Subcutaneous abdominal adipose tissue (tissue), 5 donors: ENCODE measurements at regions not wholly inside any gene's neighbourhood (a gene's known extent, or its start where the extent isn't known, plus 50 kb on each side); places are given as distances from the start of the nearest gene placed in this dataset.
"Not testable (repeated sequence)": the region's sequence is repeated elsewhere in the genome, so short reads cannot be mapped to it uniquely, and the experiment has no call there.

ENCODE experiments used
- H3K27ac ChIP-seq: one replicate; pipeline ENCODE4 v1.7.0; 2013; ENCODE audit warnings: low read depth, mild to moderate bottlenecking, inconsistent platforms, low read length, moderate library complexity
- H3K27me3 ChIP-seq, 5 donors: one replicate each; pipeline ENCODE4 v1.7.0; 2013; ENCODE audit warnings: low read length in 5 of 5, inconsistent platforms in 1 of 5; ENCODE audit not compliant: control insufficient read depth in 5 of 5, insufficient read depth in 4 of 5
- H3K36me3 ChIP-seq, 5 donors: one replicate each; pipeline ENCODE4 v1.7.0; 2013; ENCODE audit warnings: low read length in 5 of 5; ENCODE audit not compliant: control insufficient read depth in 5 of 5, insufficient read depth in 5 of 5
- H3K4me1 ChIP-seq, 5 donors: one replicate each; pipeline ENCODE4 v1.7.0; 2013; ENCODE audit warnings: low read length in 5 of 5, mild to moderate bottlenecking in 3 of 5, moderate library complexity in 1 of 5; ENCODE audit not compliant: control insufficient read depth in 5 of 5, insufficient read depth in 5 of 5
- H3K4me3 ChIP-seq, 5 donors: one replicate each; pipeline ENCODE4 v1.7.0; 2013; ENCODE audit warnings: low read length in 5 of 5, low read depth in 1 of 5
- H3K9ac ChIP-seq, 5 donors: one replicate each; pipeline ENCODE4 v1.7.0; 2013; ENCODE audit warnings: low read length in 5 of 5, mild to moderate bottlenecking in 4 of 5, moderate library complexity in 3 of 5
- H3K9me3 ChIP-seq, 5 donors: one replicate each; pipeline ENCODE4 v1.7.0; 2013; ENCODE audit warnings: low read length in 5 of 5; ENCODE audit not compliant: control insufficient read depth in 5 of 5
- donor health status: healthy.
- donor health status: healthy.
- donor health status: healthy.
- donor health status: healthy.
- donor health status: healthy.

DNA sequence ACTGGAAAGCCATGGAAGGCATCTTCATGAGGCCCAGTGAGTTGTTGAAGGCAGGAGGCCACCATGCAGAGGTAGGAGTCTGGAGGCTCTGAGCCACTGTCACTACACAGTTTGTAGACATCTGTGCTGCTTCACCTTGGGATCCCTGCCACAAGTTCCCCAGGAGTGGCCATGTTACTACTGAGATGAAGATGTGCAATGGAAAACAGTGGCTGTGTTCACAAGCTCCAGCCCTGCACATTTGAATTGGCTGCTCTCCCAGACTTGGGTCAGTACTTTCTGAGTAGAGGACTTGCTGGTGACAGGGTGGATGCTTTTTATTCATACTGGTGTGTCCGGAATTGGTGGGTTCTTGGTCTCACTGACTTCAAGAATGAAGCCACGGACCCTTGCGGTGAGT lies 86.9 kb upstream of the C15orf39 start:
- H3K9me3 ChIP-seq = peaks cover 0 to 11% (median 4%) of the 10 kb centered on the region in 5 donors
- H3K36me3 ChIP-seq = no peaks in the 10 kb centered on the region
- no peaks in the 10 kb centered on the region for H3K27me3 ChIP-seq
- H3K27ac ChIP-seq = no peak overlapping the region
- H3K4me1 ChIP-seq = peaks cover 0 to 14% (median 4%) of the 10 kb centered on the region in 5 donors
- no peak overlapping the region for H3K4me3 ChIP-seq
- no peak overlapping the region for H3K9ac ChIP-seq

DNA sequence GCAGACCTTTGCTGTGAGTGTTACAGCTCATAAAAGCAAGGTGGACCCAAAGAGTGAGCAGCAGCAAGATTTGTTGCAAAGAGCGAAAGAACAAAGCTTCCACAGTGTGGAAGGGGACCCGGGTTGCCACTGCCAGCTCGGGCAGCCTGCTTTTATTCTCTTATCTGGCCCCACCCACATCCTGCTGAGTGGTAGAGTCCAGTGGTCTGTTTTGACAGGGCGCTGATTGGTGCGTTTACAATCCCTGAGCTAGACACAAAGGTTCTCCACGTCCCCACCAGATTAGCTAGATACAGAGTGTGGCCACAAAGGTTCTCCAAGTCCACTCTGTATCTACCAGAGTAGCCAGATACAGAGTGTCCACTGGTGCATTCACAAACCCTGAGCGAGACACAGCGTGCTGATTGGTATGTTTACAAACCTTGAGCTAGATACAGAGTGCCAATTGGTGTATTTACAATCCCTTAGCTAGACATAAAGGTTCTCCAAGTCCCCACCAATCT lies 86.2 kb upstream of the C15orf39 start:
- H3K4me1 ChIP-seq, H3K27me3 ChIP-seq, H3K9ac ChIP-seq, H3K36me3 ChIP-seq, H3K4me3 ChIP-seq, H3K27ac ChIP-seq: not testable (repeated sequence)
- H3K9me3 ChIP-seq = peaks cover 0 to 11% (median 4%) of the 10 kb centered on the region in 5 donors

DNA sequence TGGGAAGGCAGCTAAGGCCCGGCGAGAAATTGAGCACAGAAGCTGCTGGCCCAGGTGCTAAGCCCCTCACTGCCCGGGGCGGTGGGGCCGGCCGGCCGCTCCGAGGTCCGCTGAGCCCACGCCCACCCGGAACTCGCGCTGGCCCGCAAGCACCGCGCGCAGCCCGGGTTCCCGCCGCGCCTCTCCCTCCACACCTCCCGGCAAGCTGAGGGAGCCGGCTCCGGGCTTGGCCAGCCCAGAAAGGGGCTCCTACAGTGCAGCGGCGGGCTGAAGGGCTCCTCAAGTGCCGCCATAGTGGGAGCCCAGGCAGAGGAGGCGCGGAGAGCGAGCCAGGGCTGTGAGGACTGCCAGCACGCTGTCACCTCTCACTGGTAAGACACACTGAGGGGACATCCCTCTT lies 85.5 kb upstream of the C15orf39 start:
- not testable (repeated sequence) for H3K9ac ChIP-seq, H3K4me3 ChIP-seq, H3K27me3 ChIP-seq, H3K4me1 ChIP-seq, H3K27ac ChIP-seq, H3K36me3 ChIP-seq
- H3K9me3 ChIP-seq = peaks cover 0 to 11% (median 4%) of the 10 kb centered on the region in 5 donors

DNA sequence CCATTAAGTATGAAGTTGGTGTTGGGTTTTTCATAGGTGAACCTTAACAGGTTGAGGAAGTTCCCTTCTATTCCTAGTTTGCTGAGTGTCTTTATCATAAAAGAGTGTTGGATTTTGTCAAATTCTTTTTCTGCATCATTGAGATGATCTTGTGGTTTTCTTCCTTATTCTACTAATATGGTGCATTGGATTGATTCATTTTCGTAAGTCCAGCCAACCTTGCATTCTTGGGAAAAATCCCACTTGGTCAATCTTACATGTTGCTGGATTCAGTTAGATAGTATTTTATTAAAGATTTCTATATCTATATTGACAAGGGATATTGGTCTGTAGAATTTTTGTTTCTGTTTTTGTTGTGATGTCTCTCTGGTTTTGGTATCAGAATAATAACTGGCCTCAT lies 83.7 kb upstream of the C15orf39 start:
- no peak overlapping the region for H3K4me3 ChIP-seq
- H3K4me1 ChIP-seq = no peaks in the 10 kb centered on the region
- H3K27me3 ChIP-seq = no peaks in the 10 kb centered on the region

DNA sequence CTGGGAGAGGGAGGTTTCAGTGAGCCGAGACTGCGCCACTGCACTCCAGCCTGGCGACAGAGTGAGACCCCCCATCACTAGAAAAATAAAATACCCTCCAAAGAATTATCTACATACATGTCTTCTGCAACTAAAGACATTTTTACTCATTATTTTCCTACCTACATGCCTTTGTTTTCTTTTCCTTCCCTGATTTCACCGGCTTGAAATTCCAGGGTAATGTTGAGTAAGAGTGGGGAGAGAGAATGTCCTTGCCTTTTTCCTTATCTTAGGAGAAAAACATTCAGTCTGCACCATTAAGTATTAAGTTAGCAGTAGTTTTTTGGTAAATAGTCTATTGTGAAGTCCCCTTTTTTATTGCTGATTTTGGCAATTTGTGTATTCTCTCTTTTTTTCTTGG lies 82.4 kb upstream of the C15orf39 start:
- not testable (repeated sequence) for H3K27ac ChIP-seq, H3K9ac ChIP-seq, H3K4me1 ChIP-seq, H3K4me3 ChIP-seq, H3K36me3 ChIP-seq, H3K27me3 ChIP-seq, H3K9me3 ChIP-seq

More for the DNA sequence above, 83.7 kb upstream of the C15orf39 start:
- Histone ChIP-seq H3K36me3 (no peaks in the 10 kb centered on the region), H3K27ac (no peak overlapping the region), H3K9me3 (peaks cover 0 to 11% (median 4%) of the 10 kb centered on the region in 5 donors), H3K9ac (no peak overlapping the region)

DNA sequence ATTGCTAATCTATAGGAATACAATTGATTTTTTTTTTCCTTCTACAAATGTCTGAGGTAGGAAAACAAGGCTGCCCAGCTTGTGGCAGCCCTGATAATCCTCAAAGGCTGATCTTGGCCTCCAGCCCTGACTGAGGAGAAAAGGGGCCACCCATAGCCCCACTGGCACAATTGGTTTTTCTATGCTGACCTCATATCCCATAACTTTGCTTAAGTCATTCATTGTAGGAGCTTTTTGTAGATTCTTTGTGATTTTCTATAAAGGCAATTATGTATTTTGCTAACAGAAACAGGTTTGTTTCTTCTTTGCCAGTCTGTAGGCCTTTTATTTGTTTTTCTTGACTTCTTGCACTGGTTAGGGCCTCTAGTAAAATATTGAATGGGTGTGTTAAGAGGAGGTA lies 80.2 kb upstream of the C15orf39 start:
- Histone ChIP-seq H3K27me3 (no peaks in the 10 kb centered on the region), H3K4me3 (no peak overlapping the region), H3K36me3 (no peaks in the 10 kb centered on the region), H3K9ac (no peak overlapping the region), H3K27ac (no peak overlapping the region), H3K9me3 (peaks cover 0 to 2% (median 0%) of the 10 kb centered on the region in 5 donors), H3K4me1 (peaks cover 0 to 15% (median 4%) of the 10 kb centered on the region in 5 donors)

DNA sequence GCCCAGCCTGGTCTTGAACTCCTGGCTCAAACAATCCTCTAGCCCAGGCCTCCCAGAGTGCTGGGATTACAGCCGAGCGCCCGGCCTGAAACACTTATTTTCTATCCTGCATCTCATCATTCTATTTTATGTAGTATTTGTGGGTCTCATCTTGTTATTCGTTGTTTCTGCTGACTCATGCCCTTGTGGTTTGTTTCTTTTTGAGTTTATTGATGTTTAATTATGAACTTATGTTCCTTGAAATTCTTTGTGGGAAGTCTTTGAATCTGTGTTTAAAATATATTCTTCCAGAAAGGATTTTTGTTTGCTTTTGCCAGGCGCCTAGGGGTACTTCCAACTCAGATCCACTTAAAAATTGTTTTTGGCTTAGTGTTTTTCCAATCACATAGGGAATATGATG lies 78.3 kb upstream of the C15orf39 start:
- no peaks in the 10 kb centered on the region for H3K36me3 ChIP-seq
- H3K9me3 ChIP-seq = no peaks in the 10 kb centered on the region
- no peak overlapping the region for H3K9ac ChIP-seq
- no peaks in the 10 kb centered on the region for H3K27me3 ChIP-seq
- no peak overlapping the region for H3K27ac ChIP-seq
- H3K4me3 ChIP-seq = no peak overlapping the region
- peaks cover 0 to 16% (median 4%) of the 10 kb centered on the region in 5 donors for H3K4me1 ChIP-seq

DNA sequence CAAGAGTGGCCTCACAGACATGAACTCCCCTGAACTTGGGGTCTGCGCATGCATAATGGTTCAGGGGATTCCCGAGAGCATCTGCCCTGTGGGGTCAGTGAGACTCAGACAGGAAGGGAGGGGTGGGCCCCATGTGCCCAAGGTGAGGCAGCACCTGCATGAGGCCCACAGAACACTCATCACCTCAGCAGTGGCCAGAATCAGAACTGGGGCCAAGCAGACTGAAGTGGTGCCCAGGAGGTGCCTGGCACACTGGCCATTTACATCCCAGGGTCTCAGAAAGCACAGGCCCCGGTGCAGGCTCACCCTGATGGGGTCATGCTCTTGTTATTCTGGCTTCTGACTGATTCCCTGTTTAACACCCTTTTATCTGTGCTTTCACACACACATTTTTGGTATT lies 77.4 kb upstream of the C15orf39 start:
- H3K9me3 ChIP-seq, H3K9ac ChIP-seq, H3K36me3 ChIP-seq, H3K4me3 ChIP-seq, H3K27me3 ChIP-seq, H3K27ac ChIP-seq: not testable (repeated sequence)
- H3K4me1 ChIP-seq = peaks cover 0 to 16% (median 4%) of the 10 kb centered on the region in 5 donors

DNA sequence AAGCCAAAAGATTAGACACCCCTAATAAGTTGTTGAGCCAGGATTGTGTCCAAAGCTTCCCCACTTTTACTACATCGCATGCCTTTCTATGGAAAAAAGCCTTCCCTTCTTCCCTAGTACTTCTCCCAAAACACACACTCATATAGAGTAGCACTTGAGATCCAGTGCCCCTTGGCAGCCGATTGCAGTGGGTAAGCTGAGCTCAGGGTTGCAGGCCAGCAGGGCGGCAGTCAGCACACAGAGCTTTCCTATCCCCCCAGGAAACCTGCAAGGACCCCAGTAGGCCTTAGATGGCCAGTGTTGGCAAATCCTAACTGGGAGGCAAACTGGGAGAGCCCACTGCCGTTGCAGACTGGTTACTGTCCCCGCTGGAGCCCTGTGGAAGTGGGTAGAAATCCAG lies 75.7 kb upstream of the C15orf39 start:
- Histone ChIP-seq H3K9ac (no peak overlapping the region), H3K27me3 (no peaks in the 10 kb centered on the region), H3K4me3 (no peak overlapping the region), H3K27ac (no peak overlapping the region), H3K36me3 (no peaks in the 10 kb centered on the region), H3K4me1 (peaks cover 0 to 20% (median 4%) of the 10 kb centered on the region in 5 donors), H3K9me3 (no peaks in the 10 kb centered on the region)

DNA sequence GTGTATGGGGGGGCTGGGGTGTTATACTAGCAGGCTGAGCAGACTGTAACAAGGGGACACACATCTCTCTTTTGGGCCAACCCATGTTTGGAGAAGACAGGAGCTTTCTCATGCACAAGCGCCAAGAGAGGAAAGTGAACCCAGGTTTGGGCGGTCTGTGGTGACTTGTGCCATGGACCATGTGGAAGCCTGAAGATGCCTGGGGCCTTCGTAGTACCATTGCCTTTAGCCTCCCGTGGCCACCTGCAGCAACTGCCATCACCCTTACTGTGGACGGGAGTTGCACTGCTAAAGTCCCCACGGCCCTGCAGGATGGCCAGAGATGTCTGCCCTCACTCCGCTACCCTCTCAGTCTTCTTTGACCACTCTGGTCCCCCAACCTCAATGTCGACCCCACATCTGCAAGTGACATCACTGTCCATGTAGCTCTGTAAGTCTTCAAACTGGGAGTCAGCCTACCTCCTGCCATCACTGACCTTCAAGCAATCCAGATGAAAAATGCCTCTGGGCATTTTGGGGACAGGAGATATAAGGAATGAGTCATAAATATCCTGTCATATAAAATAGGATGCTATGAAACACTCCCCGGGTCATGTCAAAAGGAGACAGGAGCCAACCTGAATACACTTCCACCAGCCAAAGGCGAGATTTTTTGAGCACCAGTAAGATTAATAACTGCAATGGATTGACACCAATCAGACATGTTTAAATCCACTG lies 74.7 kb upstream of the C15orf39 start:
- Histone ChIP-seq H3K27ac (no peak overlapping the region), H3K27me3 (no peaks in the 10 kb centered on the region), H3K36me3 (no peaks in the 10 kb centered on the region), H3K4me3 (no peak overlapping the region), H3K4me1 (peaks cover 0 to 25% (median 4%) of the 10 kb centered on the region in 5 donors), H3K9me3 (no peaks in the 10 kb centered on the region), H3K9ac (no peak overlapping the region)
